Rectal smooth muscle tissue (tissue), 1 donor: ENCODE measurements at regions not wholly inside any gene's neighbourhood (a gene's known extent, or its start where the extent isn't known, plus 50 kb on each side); places are given as distances from the start of the nearest gene placed in this dataset.

Source experiments
- H3K27ac ChIP-seq: one replicate; pipeline ENCODE4 v1.7.0; 2013; ENCODE audit warnings: low read depth, low read length, inconsistent platforms
- H3K27me3 ChIP-seq: one replicate; pipeline ENCODE4 v1.7.0; 2013; ENCODE audit warnings: low read length; ENCODE audit not compliant: control insufficient read depth, insufficient read depth
- H3K36me3 ChIP-seq: one replicate; pipeline ENCODE4 v1.7.0; 2013; ENCODE audit warnings: low read length; ENCODE audit not compliant: control insufficient read depth, insufficient read depth
- H3K4me1 ChIP-seq: one replicate; pipeline ENCODE4 v1.7.0; 2013; ENCODE audit warnings: low read length; ENCODE audit not compliant: control insufficient read depth, insufficient read depth
- H3K4me3 ChIP-seq: one replicate; pipeline ENCODE4 v1.7.0; 2013; ENCODE audit warnings: low read length
- H3K9ac ChIP-seq: one replicate; pipeline ENCODE4 v1.7.0; 2013; ENCODE audit warnings: low read length

GRCh38 chr14:65864549-65864948 is 452.0 kb downstream of the FUT8 start:
- no peak overlapping the region for H3K4me3 ChIP-seq
- no peak overlapping the region for H3K27ac ChIP-seq
- no peak overlapping the region for H3K9ac ChIP-seq
- no peaks in the 10 kb centered on the region for H3K4me1 ChIP-seq
- no peaks in the 10 kb centered on the region for H3K36me3 ChIP-seq
- H3K27me3 ChIP-seq = no peaks in the 10 kb centered on the region

GRCh38 chr14:65864984-65865383 is 452.5 kb downstream of the FUT8 start:
- Histone ChIP-seq H3K4me3 (no peak overlapping the region), H3K9ac (no peak overlapping the region), H3K27ac (no peak overlapping the region), H3K27me3 (no peaks in the 10 kb centered on the region), H3K36me3 (no peaks in the 10 kb centered on the region), H3K4me1 (no peaks in the 10 kb centered on the region)

- Histone ChIP-seq H3K4me1 (no peaks in the 10 kb centered on the region), H3K27me3 (no peaks in the 10 kb centered on the region), H3K36me3 (no peaks in the 10 kb centered on the region), H3K27ac (no peak overlapping the region), H3K4me3 (no peak overlapping the region), H3K9ac (no peak overlapping the region)
Observed at GRCh38 chr14:65866448-65866847, 453.9 kb downstream of the FUT8 start.

GRCh38 chr14:65866886-65867285 is 454.4 kb downstream of the FUT8 start:
- no peak overlapping the region for H3K9ac ChIP-seq
- H3K27ac ChIP-seq = no peak overlapping the region
- H3K4me3 ChIP-seq = no peak overlapping the region
- H3K4me1 ChIP-seq = no peaks in the 10 kb centered on the region
- H3K27me3 ChIP-seq = no peaks in the 10 kb centered on the region
- H3K36me3 ChIP-seq = no peaks in the 10 kb centered on the region

GRCh38 chr14:65867333-65867732 is 454.8 kb downstream of the FUT8 start:
- no peaks in the 10 kb centered on the region for H3K36me3 ChIP-seq
- H3K9ac ChIP-seq = no peak overlapping the region
- no peak overlapping the region for H3K4me3 ChIP-seq
- H3K27ac ChIP-seq = no peak overlapping the region
- no peaks in the 10 kb centered on the region for H3K4me1 ChIP-seq
- H3K27me3 ChIP-seq = no peaks in the 10 kb centered on the region

GRCh38 chr14:65872536-65872935 is 460.0 kb downstream of the FUT8 start:
- H3K4me3 ChIP-seq = no peak overlapping the region
- H3K27me3 ChIP-seq = no peaks in the 10 kb centered on the region
- no peaks in the 10 kb centered on the region for H3K36me3 ChIP-seq
- H3K27ac ChIP-seq = no peak overlapping the region
- H3K4me1 ChIP-seq = no peaks in the 10 kb centered on the region
- H3K9ac ChIP-seq = no peak overlapping the region

GRCh38 chr14:65877166-65877565 is 464.6 kb downstream of the FUT8 start:
- no peaks in the 10 kb centered on the region for H3K27me3 ChIP-seq
- no peaks in the 10 kb centered on the region for H3K36me3 ChIP-seq
- H3K4me3 ChIP-seq = no peak overlapping the region
- no peak overlapping the region for H3K9ac ChIP-seq
- no peaks in the 10 kb centered on the region for H3K4me1 ChIP-seq
- H3K27ac ChIP-seq = no peak overlapping the region

- Histone ChIP-seq H3K9ac (no peak overlapping the region), H3K27me3 (no peaks in the 10 kb centered on the region), H3K36me3 (no peaks in the 10 kb centered on the region), H3K4me1 (no peaks in the 10 kb centered on the region), H3K27ac (no peak overlapping the region), H3K4me3 (no peak overlapping the region)
Observed at GRCh38 chr14:65877624-65878023, 465.1 kb downstream of the FUT8 start.

- Histone ChIP-seq H3K27ac (no peak overlapping the region), H3K9ac (no peak overlapping the region), H3K36me3 (no peaks in the 10 kb centered on the region), H3K27me3 (no peaks in the 10 kb centered on the region), H3K4me1 (no peaks in the 10 kb centered on the region), H3K4me3 (no peak overlapping the region)
Observed at GRCh38 chr14:65878586-65878985, 466.1 kb downstream of the FUT8 start.

- no peaks in the 10 kb centered on the region for H3K27me3 ChIP-seq
- no peak overlapping the region for H3K27ac ChIP-seq
- H3K4me3 ChIP-seq = no peak overlapping the region
- no peak overlapping the region for H3K9ac ChIP-seq
- H3K36me3 ChIP-seq = no peaks in the 10 kb centered on the region
- H3K4me1 ChIP-seq = no peaks in the 10 kb centered on the region
Observed at GRCh38 chr14:65879248-65880009, 466.9 kb downstream of the FUT8 start.

- Histone ChIP-seq H3K4me3 (no peak overlapping the region), H3K27me3 (no peaks in the 10 kb centered on the region), H3K4me1 (no peaks in the 10 kb centered on the region), H3K9ac (no peak overlapping the region), H3K36me3 (no peaks in the 10 kb centered on the region), H3K27ac (no peak overlapping the region)
Observed at GRCh38 chr14:65880507-65880906, 468.0 kb downstream of the FUT8 start.

- H3K36me3 ChIP-seq = no peaks in the 10 kb centered on the region
- H3K27me3 ChIP-seq = no peaks in the 10 kb centered on the region
- no peaks in the 10 kb centered on the region for H3K4me1 ChIP-seq
- H3K4me3 ChIP-seq = no peak overlapping the region
- no peak overlapping the region for H3K9ac ChIP-seq
- no peak overlapping the region for H3K27ac ChIP-seq
Observed at GRCh38 chr14:65881642-65882041, 469.1 kb downstream of the FUT8 start.

- Histone ChIP-seq H3K4me1 (no peaks in the 10 kb centered on the region), H3K27ac (no peak overlapping the region), H3K4me3 (no peak overlapping the region), H3K27me3 (no peaks in the 10 kb centered on the region), H3K9ac (no peak overlapping the region), H3K36me3 (no peaks in the 10 kb centered on the region)
Observed at GRCh38 chr14:65888677-65889076, 476.1 kb downstream of the FUT8 start.
